KMS-11 (cell line): ENCODE measurements at regions not wholly inside any gene's neighbourhood (a gene's known extent, or its start where the extent isn't known, plus 50 kb on each side); places are given as distances from the start of the nearest gene placed in this dataset.

Experiments
- H2AFZ ChIP-seq: fragments of 200-600 bp; sonication (generic); 2 replicates; pipeline ENCODE4 v1.6.1; 2016; ENCODE audit warnings: antibody characterized with exemption, mixed run types, low read depth
- H3K27ac ChIP-seq: fragments of 200-600 bp; sonication (generic); 2 replicates; pipeline ENCODE4 v1.6.1; 2016; ENCODE audit warnings: mild to moderate bottlenecking, mixed run types
- H3K27me3 ChIP-seq: fragments of 200-600 bp; sonication (generic); 2 replicates; pipeline ENCODE4 v1.6.1; 2017; ENCODE audit warnings: mild to moderate bottlenecking, low read depth, mixed run types, moderate library complexity; ENCODE audit not compliant: insufficient read depth
- H3K36me3 ChIP-seq: fragments of 200-600 bp; sonication (generic); 2 replicates; pipeline ENCODE4 v1.6.1; 2017; ENCODE audit warnings: mild to moderate bottlenecking, mixed run types; ENCODE audit not compliant: insufficient read depth
- H3K4me1 ChIP-seq: fragments of 200-600 bp; sonication (generic); 2 replicates; pipeline ENCODE4 v1.6.1; 2016; ENCODE audit warnings: mild to moderate bottlenecking, low read depth, mixed run types; ENCODE audit not compliant: poor library complexity, severe bottlenecking
- H3K4me2 ChIP-seq: fragments of 200-600 bp; sonication (generic); 2 replicates; pipeline ENCODE4 v1.7.0; 2016; ENCODE audit warnings: mild to moderate bottlenecking, mixed run types
- H3K4me3 ChIP-seq: fragments of 200-600 bp; sonication (generic); IDR thresholded peaks from 2 replicates; pipeline ENCODE4 v1.6.1; 2017; ENCODE audit warnings: low read depth, low read length, mixed read lengths; ENCODE audit not compliant: insufficient read depth
- H3K79me2 ChIP-seq: fragments of 200-600 bp; sonication (generic); 2 replicates; pipeline ENCODE4 v1.6.1; 2016; ENCODE audit warnings: low read depth, mixed run types; ENCODE audit not compliant: insufficient read depth
- H3K9ac ChIP-seq: fragments of 200-600 bp; sonication (generic); 2 replicates; pipeline ENCODE4 v1.6.1; 2016; ENCODE audit warnings: mild to moderate bottlenecking, mixed run types
- H4K20me1 ChIP-seq: fragments of 200-600 bp; sonication (generic); 2 replicates; pipeline ENCODE4 v1.6.1; 2016; ENCODE audit warnings: mild to moderate bottlenecking, mixed run types; ENCODE audit not compliant: insufficient read depth
- CTCF ChIP-seq: fragments of 200-600 bp; sonication (generic); conservative IDR thresholded peaks from 2 replicates; pipeline ENCODE4 v1.6.1; 2017; ENCODE audit warnings: low read depth, mild to moderate bottlenecking, antibody characterized with exemption, low read length, moderate library complexity, mixed read lengths

GRCh38 chr2:12804091-12804856 lies 87.5 kb downstream of the TRIB2 start:
- no peak overlapping the region for H3K4me3 ChIP-seq
- no peak overlapping the region for H3K27ac ChIP-seq

DNA sequence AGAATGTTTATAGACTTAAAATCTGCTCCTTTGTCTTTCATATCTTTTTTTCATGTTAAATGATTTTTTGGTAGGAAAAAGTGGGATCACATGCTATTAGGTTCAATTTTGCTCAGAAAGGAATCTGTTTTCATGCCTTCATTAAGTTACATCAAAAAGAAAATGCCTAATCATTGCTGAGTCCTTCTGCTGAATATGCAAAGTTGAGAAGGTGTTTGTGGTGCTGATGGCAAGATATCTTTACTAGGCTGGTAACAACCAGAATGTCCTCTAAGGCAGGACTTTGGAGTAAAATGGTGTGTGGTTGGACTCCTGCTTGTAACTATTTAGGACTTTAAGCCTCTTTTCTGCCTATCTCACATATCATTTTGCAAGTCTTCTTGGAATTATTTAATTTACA lies 88.3 kb downstream of the TRIB2 start:
- Histone ChIP-seq H3K4me2 (no peak overlapping the region), H2AFZ (no peak overlapping the region), H3K4me1 (no peaks in the 10 kb centered on the region), H3K9ac (no peak overlapping the region), H3K4me3 (no peak overlapping the region), H4K20me1 (no peaks in the 10 kb centered on the region), H3K27ac (no peak overlapping the region), H3K79me2 (no peaks in the 10 kb centered on the region), H3K27me3 (no peaks in the 10 kb centered on the region), H3K36me3 (no peaks in the 10 kb centered on the region)
- no peak for TF ChIP-seq CTCF

More at GRCh38 chr2:12804091-12804856, 87.5 kb downstream of the TRIB2 start:
- Histone ChIP-seq H2AFZ (no peak overlapping the region), H3K36me3 (no peaks in the 10 kb centered on the region), H4K20me1 (no peaks in the 10 kb centered on the region), H3K27me3 (no peaks in the 10 kb centered on the region), H3K9ac (no peak overlapping the region), H3K79me2 (no peaks in the 10 kb centered on the region), H3K4me2 (no peak overlapping the region), H3K4me1 (no peaks in the 10 kb centered on the region)
- no peak for TF ChIP-seq CTCF

- no peak for TF ChIP-seq CTCF
- H3K36me3 ChIP-seq, result no peaks in the 10 kb centered on the region
These were observed 90.0 kb downstream of the TRIB2 start for GRCh38 chr2:12806549-12807242.

GRCh38 chr2:12807907-12808810 lies 91.4 kb downstream of the TRIB2 start:
- Histone ChIP-seq H4K20me1 (no peaks in the 10 kb centered on the region), H3K27ac (no peak overlapping the region), H3K4me3 (no peak overlapping the region), H3K4me2 (no peak overlapping the region), H3K36me3 (no peaks in the 10 kb centered on the region), H3K4me1 (no peaks in the 10 kb centered on the region), H3K9ac (no peak overlapping the region), H3K79me2 (no peaks in the 10 kb centered on the region), H3K27me3 (no peaks in the 10 kb centered on the region), H2AFZ (no peak overlapping the region)
- no peak for TF ChIP-seq CTCF

More at GRCh38 chr2:12806549-12807242, 90.0 kb downstream of the TRIB2 start:
- Histone ChIP-seq H3K4me2 (no peak overlapping the region), H3K4me3 (no peak overlapping the region), H4K20me1 (no peaks in the 10 kb centered on the region), H3K27ac (no peak overlapping the region), H3K27me3 (no peaks in the 10 kb centered on the region), H3K4me1 (no peaks in the 10 kb centered on the region), H3K9ac (no peak overlapping the region), H2AFZ (no peak overlapping the region), H3K79me2 (no peaks in the 10 kb centered on the region)
